HCT116 (cell line): ENCODE measurements at regions not wholly inside any gene's neighbourhood (a gene's known extent, or its start where the extent isn't known, plus 50 kb on each side); places are given as distances from the start of the nearest gene placed in this dataset.

ENCODE experiments used
- CEBPB ChIP-seq: IDR thresholded peaks from 2 replicates; pipeline ENCODE4 v1.6.1; 2012; ENCODE audit warnings: low read depth
- CTCF ChIP-seq, 3 experiments: fragments of 200-600 bp in 1 of 3; sonication (generic) in 1 of 3; IDR thresholded peaks in 2 of 3; conservative IDR thresholded peaks in 1 of 3; 2 replicates each; pipeline ENCODE4 v1.5.1; 2012 to 2017; ENCODE audit warnings: low read depth in 2 of 3, low read length in 2 of 3, antibody characterized with exemption in 1 of 3, borderline replicate concordance in 1 of 3, control low read depth in 1 of 3, mild to moderate bottlenecking in 1 of 3, mixed read lengths in 1 of 3, mixed run types in 1 of 3, moderate library complexity in 1 of 3; ENCODE audit not compliant: insufficient read depth in 1 of 3
- EZH2 ChIP-seq: fragments of 200-600 bp; sonication (generic); IDR thresholded peaks from 2 replicates; pipeline ENCODE4 v1.6.1; 2017; ENCODE audit warnings: antibody characterized with exemption, mixed run types
- EZH2phosphoT487 ChIP-seq: fragments of 200-600 bp; IDR thresholded peaks from 2 replicates; pipeline ENCODE4 v1.6.1; 2018; ENCODE audit warnings: antibody characterized with exemption, borderline replicate concordance
- MAX ChIP-seq: IDR thresholded peaks from 2 replicates; pipeline ENCODE4 v1.6.1; 2012
- POLR2A ChIP-seq: IDR thresholded peaks from 2 replicates; pipeline ENCODE4 v1.7.0; 2011; ENCODE audit warnings: borderline replicate concordance; ENCODE audit not compliant: insufficient read depth, insufficient read length; ENCODE audit errors: extremely low read depth
- POLR2AphosphoS5 ChIP-seq: IDR thresholded peaks from 2 replicates; pipeline ENCODE4 v1.6.1; 2011; ENCODE audit warnings: mild to moderate bottlenecking, low read depth, low read length, moderate library complexity
- RAD21 ChIP-seq: IDR thresholded peaks from 2 replicates; pipeline ENCODE4 v1.6.1; 2012; ENCODE audit warnings: low read depth, mild to moderate bottlenecking

- TF ChIP-seq CTCF (IDR thresholded peaks at IDR 0.05 in 2 of 3, conservative IDR thresholded peaks at IDR 0.05 in 1 of 3; ENCODE audit: borderline replicate concordance in 1 of 3, insufficient read depth in 1 of 3, low read depth in 2 of 3, low read length in 2 of 3) (no peak), POLR2AphosphoS5 (no peak), RAD21 (no peak), EZH2 (no peak), EZH2phosphoT487 (no peak), CEBPB (no peak), POLR2A (no peak), MAX (no peak)
These were observed 111.8 kb downstream of the SKIDA1 start for GRCh38 chr10:21413680-21414079.
